Kidney capillary endothelial cell (primary cell): ENCODE measurements at regions not wholly inside any gene's neighbourhood (a gene's known extent, or its start where the extent isn't known, plus 50 kb on each side); places are given as distances from the start of the nearest gene placed in this dataset.

ENCODE experiments used
- DNase-seq: peaks from one replicate; pipeline ENCODE4 v3.0.0-alpha.2; 2018; ENCODE audit warnings: low spot score

GRCh38 chr2:3960106-3960505 lies 256.7 kb downstream of the DCDC2C start:
- no peak for DNase-seq

DNA sequence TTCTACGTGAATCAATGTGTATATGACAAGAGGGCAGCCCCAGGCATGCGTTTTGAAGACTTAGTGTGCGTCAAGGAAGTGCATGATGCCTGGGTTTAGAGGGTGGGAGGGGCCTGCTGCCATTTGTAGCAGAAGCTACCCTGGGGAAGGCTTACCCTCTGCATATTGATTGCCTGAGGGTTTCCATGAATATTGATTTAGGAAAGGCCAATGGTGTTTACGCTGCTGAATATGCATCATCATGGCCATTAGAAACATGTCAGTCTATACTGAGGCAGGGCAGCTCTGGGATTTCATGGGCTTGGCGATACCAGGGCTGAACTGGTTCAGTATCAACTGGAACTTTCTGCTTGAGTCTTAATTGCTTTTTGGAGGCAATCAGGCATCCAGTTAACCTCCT lies 259.3 kb downstream of the DCDC2C start:
- DNase-seq, result no peak

DNA sequence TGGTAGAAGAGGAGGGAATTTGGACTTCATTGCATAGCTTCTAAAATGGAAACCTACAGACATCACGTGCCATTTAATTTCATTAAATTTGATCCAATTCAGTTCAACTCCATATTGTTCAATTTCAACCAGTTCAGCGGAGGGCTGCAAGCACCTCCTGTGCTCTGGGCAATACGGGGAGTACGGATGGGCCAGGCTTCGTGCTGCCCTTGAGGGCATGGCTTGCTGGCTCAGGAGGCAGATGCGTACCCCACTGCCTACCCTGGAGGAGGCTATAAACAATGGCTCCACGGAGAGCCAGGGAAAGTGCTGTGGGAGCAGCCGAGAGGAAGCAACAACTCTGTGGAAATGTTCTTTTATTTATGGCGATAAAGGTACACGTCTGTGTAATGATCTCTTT lies 261.8 kb downstream of the DCDC2C start:
- DNase-seq, result no peak

- DNase-seq, result no peak
Observed at GRCh38 chr2:3965953-3966352, 262.6 kb downstream of the DCDC2C start.

- no peak for DNase-seq
Observed at GRCh38 chr2:3966470-3966869, 263.1 kb downstream of the DCDC2C start.

DNA sequence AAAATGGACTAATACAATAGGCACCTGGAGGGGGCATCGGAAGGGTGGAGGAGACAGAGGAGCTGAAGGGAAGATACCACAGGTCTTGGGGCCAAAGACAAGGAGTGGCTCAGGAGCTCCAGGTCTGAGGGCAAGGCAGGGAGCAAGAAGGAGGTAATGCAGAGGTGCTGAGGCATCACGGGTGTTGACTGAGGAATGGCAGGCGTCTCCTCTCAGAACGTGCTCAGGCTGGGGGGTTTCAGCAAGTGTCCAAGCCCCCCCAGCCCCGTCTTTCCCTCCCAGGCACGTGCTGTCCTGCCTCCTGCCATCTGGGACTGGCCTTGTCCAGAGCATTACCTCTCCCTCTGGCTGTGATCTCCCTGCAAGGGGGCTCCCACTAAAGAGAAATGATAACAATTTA lies 265.4 kb downstream of the DCDC2C start:
- DNase-seq, result no peak

DNA sequence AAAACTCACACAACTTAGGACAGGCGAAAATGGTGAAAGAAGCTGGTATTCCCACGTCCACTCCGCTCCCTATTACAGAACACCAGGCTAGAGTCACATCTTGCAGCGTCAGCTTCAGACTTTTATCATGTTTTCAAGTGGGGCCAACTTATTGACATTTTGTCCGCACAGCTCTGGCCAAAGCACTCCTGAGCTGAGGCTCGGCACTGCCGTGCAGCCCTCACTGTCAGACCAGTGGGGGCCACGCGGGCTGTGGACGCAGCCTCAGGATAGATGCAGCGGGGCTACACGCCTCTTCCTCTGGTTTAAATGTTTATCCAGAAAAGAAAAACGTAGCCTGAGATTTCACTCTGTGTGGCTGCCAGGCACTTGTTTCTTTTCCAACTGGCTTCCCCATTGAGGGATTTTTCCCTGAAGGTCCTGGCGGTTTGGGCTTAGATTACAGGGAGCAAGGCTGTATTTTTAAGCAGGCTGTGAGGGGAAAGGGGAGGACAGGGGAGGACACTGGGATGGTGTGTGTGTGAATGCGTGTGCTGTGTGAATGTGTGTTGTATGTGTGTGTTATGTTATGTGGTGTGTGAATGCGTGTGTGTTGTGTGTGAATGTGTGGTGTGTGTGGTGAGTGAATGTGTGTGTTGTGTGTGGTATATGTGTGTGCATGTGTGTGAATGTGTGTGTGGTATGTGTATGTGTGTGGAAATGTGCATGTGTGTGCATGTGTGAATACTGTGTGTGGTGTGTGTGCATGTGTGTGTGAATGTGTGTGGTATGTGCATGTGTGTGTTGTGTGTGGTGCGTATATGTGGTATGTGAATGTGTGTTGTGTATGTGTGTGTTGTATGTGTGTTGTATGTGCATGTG lies 267.6 kb downstream of the DCDC2C start:
- DNase-seq, result no peak

DNA sequence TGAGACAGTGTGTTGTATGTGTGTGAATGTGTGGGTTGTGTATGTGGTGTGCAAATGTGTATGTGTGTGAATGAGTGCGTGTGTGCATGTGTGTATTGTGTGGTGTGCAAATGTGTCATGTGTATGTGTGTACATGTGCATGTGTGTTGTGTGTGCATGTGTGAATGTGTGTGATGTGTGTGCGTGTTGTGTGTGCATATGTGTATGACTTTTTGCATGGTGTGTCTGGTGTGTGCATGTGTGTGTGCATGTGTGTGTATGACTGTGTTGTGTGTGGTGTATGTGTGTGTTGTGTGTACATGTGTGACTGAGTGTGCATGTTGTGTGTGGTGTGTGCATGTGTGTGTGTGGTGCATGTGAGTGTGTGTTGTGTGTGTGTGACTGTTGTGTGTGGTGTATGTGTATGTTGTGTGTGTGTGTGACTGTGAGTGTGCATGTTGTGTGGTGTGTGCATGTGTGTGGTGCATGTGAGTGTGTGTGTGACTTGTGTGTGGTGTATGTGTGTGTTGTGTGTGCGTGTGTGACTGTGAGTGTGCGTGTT lies 268.3 kb downstream of the DCDC2C start:
- no peak for DNase-seq

DNA sequence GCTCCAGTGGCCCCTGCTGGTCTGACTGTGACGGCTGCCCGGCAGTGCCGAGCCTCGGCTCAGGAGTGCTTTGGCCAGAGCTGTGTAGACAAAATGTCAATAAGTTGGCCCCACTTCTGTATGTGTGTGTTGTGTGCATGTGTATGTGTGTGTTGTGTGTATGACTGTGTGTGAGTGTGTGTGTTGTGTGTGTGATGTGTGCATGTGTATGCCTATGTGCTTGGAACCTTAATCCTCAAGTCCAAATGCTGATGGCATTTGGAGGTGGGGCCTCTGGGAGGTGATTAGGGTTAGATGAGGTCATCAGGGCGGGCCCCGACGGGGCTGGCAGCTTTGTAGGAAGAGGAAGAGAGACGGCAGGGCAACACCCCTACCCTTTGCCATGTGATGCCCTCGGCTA lies 269.0 kb downstream of the DCDC2C start:
- no peak for DNase-seq

GRCh38 chr2:3974765-3975164 lies 271.4 kb downstream of the DCDC2C start:
- DNase-seq, result no peak

DNA sequence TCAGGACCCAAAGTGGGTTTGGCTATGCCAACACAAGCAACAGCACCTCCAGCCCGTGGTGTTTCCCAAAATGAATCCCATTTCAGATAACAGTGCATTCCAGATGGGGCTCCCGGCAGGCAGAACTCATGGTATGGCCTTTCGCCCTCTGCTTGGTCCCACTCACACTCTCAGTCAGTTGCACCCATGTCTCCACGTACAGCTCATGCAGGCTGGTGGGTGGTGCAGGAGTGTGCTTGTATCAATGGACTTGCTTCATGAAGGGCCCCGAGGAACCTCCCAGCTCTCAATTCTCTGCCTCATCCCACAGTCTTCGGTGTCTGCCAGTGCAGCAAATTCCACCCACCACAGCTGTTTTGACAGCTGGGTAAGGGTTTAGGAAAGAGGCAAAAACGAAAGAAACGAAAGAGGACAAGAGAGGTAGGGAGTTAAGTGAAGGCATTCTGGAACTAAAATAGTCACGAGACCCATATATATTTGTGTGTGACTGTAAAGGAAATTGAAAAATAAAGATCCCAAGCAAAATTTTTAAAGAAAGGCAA lies 278.1 kb downstream of the DCDC2C start:
- DNase-seq, result no peak

DNA sequence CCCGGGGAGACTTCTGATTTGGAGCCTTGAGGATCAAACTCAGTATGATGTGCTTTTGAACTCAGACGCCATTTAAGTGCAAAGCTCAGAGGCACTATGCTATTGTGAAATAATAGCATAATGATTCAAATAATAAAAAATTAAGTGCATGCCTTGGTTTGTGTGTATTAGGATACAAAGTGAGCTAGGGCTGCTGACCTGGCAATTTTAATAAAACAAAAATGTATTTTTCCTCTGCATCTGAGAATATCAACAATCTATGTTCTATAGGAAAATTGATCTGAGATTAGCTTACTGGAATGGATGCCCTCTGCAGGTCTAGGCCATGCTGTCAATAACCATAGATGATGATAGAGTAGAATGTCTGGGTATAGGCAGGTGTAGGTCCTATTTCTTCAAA lies 278.8 kb downstream of the DCDC2C start:
- DNase-seq, result no peak

GRCh38 chr2:3986063-3986462 lies 282.7 kb downstream of the DCDC2C start:
- no peak for DNase-seq

- no peak for DNase-seq
Observed at GRCh38 chr2:3986530-3987258, 283.3 kb downstream of the DCDC2C start.

DNA sequence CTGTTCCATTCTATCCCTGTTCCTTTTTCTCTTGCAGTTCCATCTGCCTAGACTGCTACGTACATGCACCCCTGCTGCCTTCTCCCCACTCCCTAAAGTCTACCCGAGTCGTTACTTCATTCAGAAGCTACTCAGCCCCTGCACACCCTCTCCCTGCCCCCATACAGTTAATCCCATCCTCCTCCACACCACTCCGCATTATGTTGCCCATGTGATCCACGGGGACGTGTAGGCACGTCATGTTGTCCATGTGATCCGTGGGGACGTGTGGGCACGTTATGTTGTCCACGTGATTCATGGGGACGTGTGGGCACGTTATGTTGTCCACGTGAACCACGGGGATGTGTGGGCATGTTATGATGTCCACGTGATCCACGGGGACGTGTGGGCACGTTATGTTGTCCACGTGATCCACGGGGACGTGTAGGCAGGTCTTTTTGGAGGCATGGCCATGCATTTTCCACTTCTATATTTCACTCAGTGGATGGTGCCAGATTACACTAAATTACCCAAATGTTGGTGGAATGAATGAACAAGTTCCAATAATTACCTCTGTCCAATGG lies 299.5 kb downstream of the DCDC2C start:
- no peak for DNase-seq

- no peak for DNase-seq
Observed at GRCh38 chr2:4012197-4012596, 308.8 kb downstream of the DCDC2C start.

- no peak for DNase-seq
Observed at GRCh38 chr2:4018535-4018934, 315.2 kb downstream of the DCDC2C start.

DNA sequence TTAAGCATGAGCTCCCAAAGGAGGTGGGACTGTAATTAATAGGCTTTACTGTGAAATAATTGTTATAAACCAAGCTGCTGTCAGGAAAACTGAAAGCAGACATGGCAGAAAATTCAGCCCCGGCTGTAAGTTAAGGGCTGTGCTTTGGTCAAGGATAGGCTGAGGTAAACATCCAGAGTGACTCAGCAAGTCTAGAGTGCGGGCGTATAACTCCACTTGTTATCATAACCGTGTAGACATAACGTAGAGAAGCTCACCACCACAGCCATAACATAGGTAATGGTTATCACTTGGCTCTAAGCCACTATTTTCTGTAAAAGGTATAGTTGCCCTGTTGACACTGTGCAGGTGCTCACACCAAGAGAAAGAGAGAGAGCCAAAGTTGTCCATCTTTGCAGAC lies 316.8 kb downstream of the DCDC2C start:
- DNase-seq, result no peak

DNA sequence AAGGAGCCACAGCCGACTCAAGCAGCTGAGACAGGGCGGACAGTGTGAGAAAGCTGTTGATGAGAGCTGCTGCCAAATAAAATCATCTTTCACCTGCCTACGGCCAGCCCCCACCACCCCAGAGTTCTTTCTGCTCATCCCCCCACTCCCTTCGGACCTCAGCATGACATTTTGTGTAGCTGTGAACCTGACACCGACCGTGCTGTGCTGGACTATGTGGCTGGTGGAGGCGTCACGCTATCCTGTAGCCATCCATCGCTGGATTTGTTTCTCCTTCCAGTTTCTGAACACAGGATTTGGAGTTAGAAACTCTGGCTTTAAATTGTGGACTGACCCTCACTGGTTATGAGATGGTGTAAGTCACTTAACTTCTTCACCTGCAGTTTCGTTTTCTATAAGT lies 317.3 kb downstream of the DCDC2C start:
- DNase-seq, result no peak

DNA sequence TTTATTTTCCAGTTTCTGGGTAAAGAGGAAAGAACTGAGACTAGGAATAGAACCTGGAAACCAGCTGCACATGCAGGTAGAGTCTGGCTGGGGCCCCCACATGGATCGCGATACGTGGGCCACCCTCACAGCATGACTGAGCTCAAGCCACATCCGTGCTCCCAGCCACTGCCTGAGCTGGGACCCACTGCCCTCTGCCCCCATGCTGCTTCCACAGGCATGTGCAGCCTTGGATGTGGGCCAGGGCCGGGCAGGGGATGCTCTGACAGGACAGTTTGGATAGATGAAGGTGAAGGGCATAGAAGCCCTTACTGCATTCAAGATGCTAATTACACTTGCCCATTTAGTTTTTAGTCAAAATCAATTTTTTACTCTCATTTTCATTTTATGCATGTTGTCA lies 321.2 kb downstream of the DCDC2C start:
- no peak for DNase-seq

DNA sequence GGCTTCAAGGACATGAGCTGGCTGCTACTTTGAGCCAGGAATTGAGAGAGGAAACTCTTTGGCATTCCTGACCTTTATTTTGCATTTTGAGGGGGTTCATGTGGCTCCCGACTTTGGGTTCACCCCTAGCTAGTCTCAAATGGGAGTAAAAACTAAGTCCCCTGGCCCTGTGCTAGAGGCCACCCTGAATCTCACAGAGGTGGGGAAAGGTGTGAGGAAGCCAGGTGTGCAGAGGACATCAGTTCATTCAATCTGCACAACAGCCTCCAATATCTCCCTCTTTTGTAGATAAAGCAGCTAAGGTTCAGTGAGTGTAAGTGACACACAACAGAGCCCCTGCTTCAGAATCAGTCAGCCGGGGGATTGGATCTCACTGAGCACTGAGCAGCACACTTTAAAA lies 325.7 kb downstream of the DCDC2C start:
- no peak for DNase-seq

DNA sequence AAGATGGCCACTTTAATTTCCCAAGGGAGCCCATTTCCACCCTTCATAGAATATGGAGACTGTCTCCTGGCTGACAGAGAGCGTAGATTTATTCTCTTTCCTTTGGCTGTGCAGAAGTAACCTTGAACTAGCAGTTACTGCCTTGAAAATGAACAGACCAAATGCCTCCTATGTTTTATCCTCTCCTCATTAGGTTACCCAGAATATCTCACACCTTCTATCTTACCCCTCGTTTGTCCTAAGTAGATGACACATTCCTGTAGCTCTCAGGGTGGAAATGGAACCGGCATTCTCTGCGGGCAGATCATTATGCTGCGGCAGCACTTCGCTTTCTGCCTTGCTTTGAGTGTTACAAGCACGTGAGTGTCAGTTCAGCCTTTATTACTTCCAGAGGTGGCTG lies 336.5 kb downstream of the DCDC2C start:
- DNase-seq, result no peak
